ENCODE measurements at regions not wholly inside any gene's neighbourhood (a gene's known extent, or its start where the extent isn't known, plus 50 kb on each side); places are given as distances from the start of the nearest gene placed in this dataset.

GRCh38 chr5:97471951-97472350 is 288.9 kb upstream of the RIOK2 start:
- no peak for TF ChIP-seq TAF1 (IDR thresholded peaks at IDR 0.05; ENCODE audit: low read depth, low read length)
- no peak for TF ChIP-seq POLR2A (IDR thresholded peaks at IDR 0.05; ENCODE audit: low read depth, low read length)
- TF ChIP-seq POLR2AphosphoS5 (IDR thresholded peaks at IDR 0.05; ENCODE audit: low read depth, low read length): no peak
- no peak for TF ChIP-seq SPI1 (IDR thresholded peaks at IDR 0.05; ENCODE audit: low read depth, low read length)
